Endothelial cell of umbilical vein (primary cell): ENCODE measurements at regions not wholly inside any gene's neighbourhood (a gene's known extent, or its start where the extent isn't known, plus 50 kb on each side); places are given as distances from the start of the nearest gene placed in this dataset.

Experiments used
- CTCF ChIP-seq, 2 donors: IDR thresholded peaks; 1 replicate in 1 of 2; 2 replicates in 1 of 2; pipeline ENCODE4 v1.5.1; 2011; ENCODE audit warnings: low read length in 2 of 2, mild to moderate bottlenecking in 2 of 2, moderate library complexity in 2 of 2, control low read depth in 1 of 2, inconsistent platforms in 1 of 2, low read depth in 1 of 2; ENCODE audit not compliant: insufficient read depth in 1 of 2; ENCODE audit errors: extremely low read depth in 1 of 2
- EZH2 ChIP-seq: IDR thresholded peaks from 2 replicates; pipeline ENCODE4 v1.6.1; 2012; ENCODE audit warnings: borderline replicate concordance, low read depth, mild to moderate bottlenecking, moderate library complexity, low read length, inconsistent platforms; ENCODE audit not compliant: severe bottlenecking
- MAX ChIP-seq: IDR thresholded peaks from 2 replicates; pipeline ENCODE4 v1.6.1; 2011; ENCODE audit not compliant: insufficient read depth, insufficient read length

GRCh38 chr5:138654281-138654867 is 79.2 kb upstream of the HSPA9 start:
- no peak for TF ChIP-seq EZH2
- no peak for TF ChIP-seq CTCF (IDR thresholded peaks at IDR 0.05; ENCODE audit: extremely low read depth in 1 of 2, insufficient read depth in 1 of 2, low read depth in 1 of 2, low read length in 2 of 2)
- no peak for TF ChIP-seq MAX
